ENCODE measurements at regions not wholly inside any gene's neighbourhood (a gene's known extent, or its start where the extent isn't known, plus 50 kb on each side); places are given as distances from the start of the nearest gene placed in this dataset.

DNA sequence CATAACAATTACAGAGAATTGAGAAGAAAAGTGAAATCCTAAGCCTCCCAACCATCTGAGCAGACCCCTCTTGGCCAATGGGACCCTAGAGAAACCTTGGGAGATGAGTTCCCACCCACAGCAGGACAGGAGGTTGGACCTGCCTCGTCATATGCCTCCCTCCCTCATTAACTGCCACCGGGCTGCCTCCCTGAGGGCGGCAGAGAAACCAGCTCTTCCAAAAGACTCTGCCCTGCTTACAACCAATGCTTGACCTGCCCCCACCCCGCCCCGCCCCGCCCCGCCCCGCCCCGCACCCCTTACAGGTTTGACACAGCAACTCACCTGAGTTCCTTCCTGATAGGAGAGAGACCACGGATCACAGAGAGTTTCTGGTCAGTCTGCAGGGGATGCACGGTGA, 86.1 kb downstream of the ADRA2C start:
- no peak for DNase-seq (ENCODE audit: low read depth, low spot score)

DNA sequence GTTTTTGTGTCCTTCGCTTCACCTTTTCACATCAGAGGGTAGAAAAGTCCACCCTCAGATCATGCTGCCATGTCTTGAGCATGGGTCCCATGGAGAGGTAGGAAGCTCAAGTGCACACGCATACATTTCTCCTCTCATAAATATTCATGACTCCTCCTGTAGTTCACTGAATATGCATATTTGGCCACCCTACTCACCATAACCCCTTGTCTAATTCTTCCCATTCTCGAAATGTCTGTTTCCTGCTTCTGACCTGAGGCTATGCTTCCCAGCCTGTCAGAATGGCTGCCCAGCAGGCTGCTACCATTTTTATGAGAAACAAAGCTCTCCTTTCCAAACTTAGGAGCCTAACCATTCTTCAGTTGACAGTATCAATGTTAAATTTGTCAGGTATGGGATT, 86.5 kb downstream of the ADRA2C start:
- no peak for DNase-seq (ENCODE audit: low read depth, low spot score)

- no peak for DNase-seq (ENCODE audit: low read depth, low spot score)
These were observed 87.3 kb downstream of the ADRA2C start for GRCh38 chr4:3853388-3854035.

- DNase-seq (ENCODE audit: low read depth, low spot score): no peak
These were observed 88.5 kb downstream of the ADRA2C start for GRCh38 chr4:3854661-3855060.

GRCh38 chr4:3855646-3856045, 89.5 kb downstream of the ADRA2C start:
- no peak for DNase-seq (ENCODE audit: low read depth, low spot score)

GRCh38 chr4:3856604-3857204, 90.5 kb downstream of the ADRA2C start:
- no peak for DNase-seq (ENCODE audit: low read depth, low spot score)

DNA sequence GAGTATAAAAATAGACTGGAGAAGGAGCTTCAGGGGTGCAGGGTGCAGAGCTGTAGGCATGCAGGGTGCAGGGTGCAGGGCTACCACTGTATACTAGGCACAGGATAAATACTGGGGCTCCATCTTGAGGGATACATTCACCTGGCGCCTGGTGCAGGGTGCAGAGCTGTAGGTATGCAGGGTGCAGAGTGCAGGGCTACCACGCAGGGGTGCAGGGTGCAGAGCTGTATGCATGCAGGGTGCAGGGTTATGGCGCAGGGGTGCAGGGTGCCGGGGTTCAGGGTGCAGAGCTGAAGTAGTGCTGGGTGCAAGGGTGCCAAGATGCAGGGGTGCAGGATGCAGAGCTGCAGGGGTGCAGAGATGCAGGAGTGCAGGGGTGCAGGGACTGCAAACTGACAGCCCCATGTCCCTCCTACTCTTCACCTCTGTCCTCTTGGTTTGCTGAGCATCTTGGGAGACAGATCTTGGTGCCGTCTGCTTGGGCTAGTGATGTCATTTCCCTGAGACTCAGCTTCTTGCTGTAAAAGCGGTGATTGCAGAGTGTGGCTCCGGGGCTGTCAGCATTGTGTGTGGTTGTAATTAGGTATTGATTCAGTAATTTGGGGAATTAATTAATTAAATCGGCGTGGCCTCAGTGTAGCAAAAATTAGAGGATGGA, 91.2 kb downstream of the ADRA2C start:
- DNase-seq (ENCODE audit: low read depth, low spot score): no peak

DNA sequence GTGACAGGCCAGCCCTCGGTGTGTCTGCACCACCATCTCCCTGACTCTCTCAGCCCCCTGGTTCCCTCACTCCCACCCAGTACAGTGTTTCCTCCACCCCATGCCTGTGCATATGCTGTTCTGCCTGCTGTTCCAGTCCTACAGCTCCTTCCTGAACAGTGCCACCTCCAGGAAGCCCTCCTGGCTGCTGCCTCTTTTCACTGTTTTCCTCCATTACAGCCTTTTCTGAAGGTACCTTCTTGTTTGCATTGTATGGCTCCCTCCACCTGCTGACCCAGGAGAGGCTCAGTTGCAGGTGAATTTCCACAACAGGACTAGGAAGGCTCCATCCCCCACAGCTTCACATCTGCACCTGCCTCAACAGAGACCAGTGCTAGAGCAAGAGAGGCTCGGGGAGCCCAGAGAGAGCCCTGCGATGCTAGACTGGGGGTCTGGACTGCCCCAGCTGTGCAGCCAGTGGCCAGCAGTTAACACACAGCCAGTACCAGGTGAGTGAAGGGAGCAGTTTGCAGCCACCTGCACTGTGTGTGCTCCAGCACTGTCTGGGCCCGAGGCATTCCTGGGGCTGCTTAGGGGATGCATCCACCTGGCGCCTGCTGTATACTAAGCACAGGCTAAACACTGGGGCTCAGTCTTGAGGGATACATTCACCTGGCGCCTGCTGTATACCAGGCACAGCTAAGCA, 92.0 kb downstream of the ADRA2C start:
- DNase-seq (ENCODE audit: low read depth, low spot score): no peak

GRCh38 chr4:3858765-3859388, 92.7 kb downstream of the ADRA2C start:
- DNase-seq (ENCODE audit: low read depth, low spot score): no peak

DNA sequence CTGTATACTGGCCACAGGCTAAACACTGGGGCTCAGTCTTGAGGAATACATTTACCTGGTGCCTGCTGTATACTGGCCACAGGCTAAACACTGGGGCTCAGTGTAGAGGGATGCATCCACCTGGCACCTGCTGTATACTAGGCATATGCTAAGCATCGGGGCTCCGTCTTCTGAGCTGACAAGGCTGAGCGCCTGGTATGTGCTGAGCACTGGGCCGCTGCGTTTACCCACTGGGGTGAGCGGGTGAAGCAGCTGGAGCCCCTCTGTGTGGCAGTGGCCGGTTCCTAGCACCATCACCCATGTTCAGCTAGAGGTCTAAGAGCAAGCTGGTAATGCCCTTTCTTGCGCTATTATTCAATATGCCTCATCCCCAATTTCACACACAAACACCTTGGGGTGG, 93.4 kb downstream of the ADRA2C start:
- DNase-seq (ENCODE audit: low read depth, low spot score): no peak

DNA sequence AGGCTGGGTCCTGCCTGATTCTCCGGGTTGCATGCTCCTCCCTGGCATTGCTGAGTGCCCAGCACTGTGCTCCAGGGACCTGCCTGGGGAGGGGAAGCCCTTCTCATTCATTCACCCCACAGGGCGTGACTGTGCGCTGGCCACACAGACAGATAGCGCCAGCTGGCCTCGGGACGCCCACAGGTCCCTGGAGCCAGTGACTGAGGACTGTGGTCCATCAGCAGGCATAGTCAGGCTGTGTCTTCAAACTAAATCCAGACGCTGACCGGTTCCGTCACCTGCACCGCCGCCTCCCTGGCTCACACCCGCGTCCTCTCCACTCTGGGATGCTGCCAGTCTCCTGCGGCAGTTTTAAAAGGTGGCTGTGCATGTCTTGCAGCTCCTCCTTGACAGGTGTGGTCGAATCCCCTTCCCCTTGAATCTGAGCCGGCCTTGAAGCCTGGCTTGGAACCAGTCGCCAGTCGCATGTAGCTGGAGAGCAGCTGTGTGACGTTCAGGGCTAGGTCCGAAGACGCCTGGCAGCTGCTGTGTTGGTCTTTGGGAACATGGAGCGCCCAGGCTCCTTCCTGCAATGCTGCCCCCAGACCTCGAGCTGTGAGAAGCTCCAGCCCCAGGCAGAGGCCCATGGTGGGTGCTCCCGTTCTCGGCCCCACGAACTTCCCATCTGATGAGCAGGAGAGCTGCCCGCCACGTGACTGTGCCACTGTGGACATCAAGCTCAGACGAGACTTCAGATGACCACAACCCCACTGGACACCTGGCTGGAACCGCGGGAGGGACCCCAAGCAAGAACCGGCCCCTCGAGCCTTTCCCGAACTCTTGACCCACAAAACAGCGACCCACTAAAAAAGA, 94.1 kb downstream of the ADRA2C start:
- no peak for DNase-seq (ENCODE audit: low read depth, low spot score)

- DNase-seq (ENCODE audit: low read depth, low spot score): no peak
These were observed 94.9 kb downstream of the ADRA2C start for GRCh38 chr4:3860913-3861636.

DNA sequence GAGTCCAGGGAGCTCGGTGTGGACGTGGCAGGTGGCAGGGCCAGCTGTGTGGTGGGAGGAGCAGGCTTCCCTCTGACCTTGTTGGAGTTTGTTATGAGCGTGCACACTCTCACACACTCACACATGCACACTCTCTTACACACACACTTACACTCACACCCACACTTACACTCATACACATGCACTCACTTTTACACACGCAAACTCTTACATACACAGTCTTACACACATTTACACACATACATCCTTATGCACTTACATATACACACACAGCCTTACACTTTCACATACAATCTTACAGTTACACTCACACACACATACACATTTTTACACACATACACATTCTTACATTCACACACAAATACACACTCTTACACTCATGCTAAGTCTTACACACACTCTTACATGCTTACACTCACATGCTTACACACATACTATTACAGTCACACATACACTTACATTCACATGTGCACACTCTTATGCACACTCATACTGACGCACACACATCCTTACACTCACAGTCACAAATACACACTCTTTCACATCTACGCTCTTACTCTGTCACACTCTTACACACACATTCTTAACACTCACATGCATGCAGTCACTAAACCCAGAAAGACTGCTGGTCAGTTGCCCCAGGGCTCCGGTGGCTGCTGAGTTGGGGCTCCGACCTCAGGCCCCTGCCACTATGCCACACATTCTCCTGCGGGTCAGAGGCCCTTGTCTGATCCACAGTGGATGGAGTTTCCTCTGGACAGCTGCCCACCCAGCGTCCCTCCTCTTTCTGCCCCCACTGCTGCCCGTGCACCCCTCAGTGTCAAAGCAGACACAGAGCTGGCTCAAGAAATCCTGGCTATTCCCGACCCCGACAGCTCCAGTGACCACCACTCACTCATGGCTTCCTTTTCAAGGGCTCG, 95.8 kb downstream of the ADRA2C start:
- DNase-seq (ENCODE audit: low read depth, low spot score): no peak

DNA sequence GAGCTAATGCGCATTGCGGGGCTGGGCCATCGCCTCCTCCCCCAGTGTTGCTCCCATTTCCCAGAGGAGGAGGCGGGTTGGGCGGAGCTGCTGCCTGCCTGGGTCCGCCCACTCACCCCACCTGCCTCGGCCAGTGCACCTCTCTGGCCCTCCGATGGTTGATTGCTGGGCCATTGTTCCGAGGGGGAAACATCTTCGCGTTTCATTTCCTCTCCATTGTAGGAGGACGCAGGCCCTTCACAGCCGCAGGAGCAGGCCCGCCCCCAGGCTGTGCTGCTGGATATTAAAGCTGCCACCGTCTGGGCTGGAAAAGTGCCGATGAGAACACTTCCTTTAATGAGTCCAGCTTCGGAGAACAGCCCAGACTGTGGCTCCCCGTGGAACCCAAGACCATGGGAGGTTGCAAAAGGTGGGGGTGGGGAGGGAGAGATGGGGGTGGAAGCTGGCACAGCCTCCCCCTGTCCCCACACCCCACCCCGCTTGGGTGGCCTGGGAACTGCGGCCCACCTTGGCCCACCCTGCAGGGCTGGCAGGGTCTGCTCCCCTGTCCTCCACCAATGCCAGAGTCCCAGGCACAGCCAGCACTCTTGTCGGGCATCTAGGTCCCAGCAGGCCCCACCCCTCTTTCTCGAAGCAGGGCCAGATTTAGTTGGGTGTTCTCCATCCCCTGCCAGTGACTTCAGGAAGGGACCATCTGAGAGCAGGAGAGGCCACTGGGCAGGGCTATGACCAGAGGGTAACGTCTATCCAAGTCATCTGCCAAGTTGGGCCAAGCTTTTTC, 96.6 kb downstream of the ADRA2C start:
- peak; percentile 58 for DNase-seq (ENCODE audit: low read depth, low spot score)

GRCh38 chr4:3863841-3864741, 97.9 kb downstream of the ADRA2C start:
- DNase-seq (ENCODE audit: low read depth, low spot score): no peak

GRCh38 chr4:3864742-3865721, 98.8 kb downstream of the ADRA2C start:
- no peak for DNase-seq (ENCODE audit: low read depth, low spot score)
